ENCODE measurements at regions not wholly inside any gene's neighbourhood (a gene's known extent, or its start where the extent isn't known, plus 50 kb on each side); places are given as distances from the start of the nearest gene placed in this dataset.

DNA sequence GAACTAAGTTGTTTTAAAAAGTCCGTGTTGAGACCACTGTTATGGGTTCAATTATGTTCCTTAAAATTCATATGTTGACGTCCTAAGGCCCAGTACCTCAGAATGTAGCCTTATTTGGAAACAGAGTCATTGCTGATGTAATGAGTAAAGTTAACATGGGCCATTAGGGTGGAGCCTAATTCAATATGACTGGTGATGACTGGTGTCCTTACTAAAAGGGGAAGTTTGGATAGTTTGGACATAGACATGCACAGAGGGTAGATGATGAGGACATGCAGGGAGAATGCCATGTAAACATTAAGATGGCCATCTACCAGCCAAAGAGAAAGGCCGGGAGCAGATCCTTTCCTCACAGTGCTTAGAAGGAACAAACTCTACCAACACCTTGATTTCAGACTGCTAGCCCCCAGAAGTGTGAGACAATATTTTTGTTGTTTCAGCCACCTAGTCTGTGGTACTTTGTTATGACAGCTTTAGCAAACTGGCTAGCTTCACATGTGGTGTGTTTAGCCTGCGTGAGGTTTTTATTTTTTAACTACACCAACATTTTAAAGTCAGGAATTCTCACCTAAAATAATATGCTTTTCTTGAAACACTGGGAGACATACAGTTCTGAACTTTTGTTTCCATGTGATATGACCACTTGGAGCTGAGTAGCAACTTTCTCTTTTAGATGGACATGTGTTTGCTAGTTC, 135.3 kb downstream of the YIPF5 start:
- TF ChIP-seq CTCF (IDR thresholded peaks at IDR 0.05): no peak
- no peak for TF ChIP-seq POLR2A (IDR thresholded peaks at IDR 0.05)
- no peak for TF ChIP-seq POLR2AphosphoS5 (IDR thresholded peaks at IDR 0.05)

Data from prostate gland (tissue), 2 donors.